ENCODE measurements at regions not wholly inside any gene's neighbourhood (a gene's known extent, or its start where the extent isn't known, plus 50 kb on each side); places are given as distances from the start of the nearest gene placed in this dataset.
A peak's percentile ranks its signal among the peaks of the same experiment; 100 is the strongest.
"Not testable (repeated sequence)": the region's sequence is repeated elsewhere in the genome, so short reads cannot be mapped to it uniquely, and the experiment has no call there.

GRCh38 chr9:87381746-87382145 lies 115.9 kb upstream of the DAPK1 start:
- no peak overlapping the region for H3K4me3 ChIP-seq (ENCODE audit: low read depth, low read length)
- DNase-seq (ENCODE audit: low read depth): no peak
- TF ChIP-seq CTCF (IDR thresholded peaks at IDR 0.05; ENCODE audit: control insufficient read depth, extremely low read depth, insufficient read depth): no peak

GRCh38 chr9:87382900-87383299 lies 114.8 kb upstream of the DAPK1 start:
- TF ChIP-seq CTCF (IDR thresholded peaks at IDR 0.05; ENCODE audit: control insufficient read depth, extremely low read depth, insufficient read depth): no peak
- H3K4me3 ChIP-seq (ENCODE audit: low read depth, low read length): no peak overlapping the region
- no peak for DNase-seq (ENCODE audit: low read depth)

- no peak for TF ChIP-seq CTCF (IDR thresholded peaks at IDR 0.05; ENCODE audit: control insufficient read depth, extremely low read depth, insufficient read depth)
- DNase-seq (ENCODE audit: low read depth): no peak
- no peak overlapping the region for H3K4me3 ChIP-seq (ENCODE audit: low read depth, low read length)
Observed at GRCh38 chr9:87383344-87384150, 114.1 kb upstream of the DAPK1 start.

- DNase-seq (ENCODE audit: low read depth): peak; percentile 79
- no peak for TF ChIP-seq CTCF (IDR thresholded peaks at IDR 0.05; ENCODE audit: control insufficient read depth, extremely low read depth, insufficient read depth)
- no peak overlapping the region for H3K4me3 ChIP-seq (ENCODE audit: low read depth, low read length)
Observed at GRCh38 chr9:87386490-87387025, 111.1 kb upstream of the DAPK1 start.

GRCh38 chr9:87387351-87388011 lies 110.2 kb upstream of the DAPK1 start:
- TF ChIP-seq CTCF (IDR thresholded peaks at IDR 0.05; ENCODE audit: control insufficient read depth, extremely low read depth, insufficient read depth): no peak
- H3K4me3 ChIP-seq (ENCODE audit: low read depth, low read length): no peak overlapping the region
- no peak for DNase-seq (ENCODE audit: low read depth)

- not testable (repeated sequence) for DNase-seq (ENCODE audit: low read depth); H3K4me3 ChIP-seq (ENCODE audit: low read depth, low read length)
Observed at GRCh38 chr9:87388708-87389107, 109.0 kb upstream of the DAPK1 start.

GRCh38 chr9:87389936-87390335 lies 107.7 kb upstream of the DAPK1 start:
- no peak for DNase-seq (ENCODE audit: low read depth)
- no peak for TF ChIP-seq CTCF (IDR thresholded peaks at IDR 0.05; ENCODE audit: control insufficient read depth, extremely low read depth, insufficient read depth)
- no peak overlapping the region for H3K4me3 ChIP-seq (ENCODE audit: low read depth, low read length)
